ENCODE measurements at regions not wholly inside any gene's neighbourhood (a gene's known extent, or its start where the extent isn't known, plus 50 kb on each side); places are given as distances from the start of the nearest gene placed in this dataset.
"Not testable (repeated sequence)": the region's sequence is repeated elsewhere in the genome, so short reads cannot be mapped to it uniquely, and the experiment has no call there.

DNA sequence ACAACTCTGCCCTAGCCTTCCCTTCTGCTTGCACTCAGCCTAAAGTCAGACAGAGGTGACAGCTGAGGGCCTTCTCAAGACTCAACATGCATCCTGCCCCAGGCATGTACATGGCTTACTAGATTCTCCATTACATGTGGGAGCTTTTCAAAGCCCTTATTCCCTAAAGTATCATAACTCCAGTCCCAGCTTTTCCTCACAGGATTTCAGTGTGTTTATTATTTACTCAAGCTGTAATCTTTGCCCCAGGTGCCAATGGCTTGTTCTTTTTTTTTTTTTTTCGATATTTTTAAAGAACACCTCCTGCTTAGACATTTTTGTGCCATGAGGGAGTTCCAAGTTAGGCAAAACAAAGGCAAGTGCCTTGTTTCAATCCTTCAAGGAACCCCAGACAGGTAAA lies 154.0 kb upstream of the RADX start:
- no peak overlapping the region for H3K4me3 ChIP-seq (replicated peaks; ENCODE audit: low read depth, low read length)
- TF ChIP-seq, protein P1, sequence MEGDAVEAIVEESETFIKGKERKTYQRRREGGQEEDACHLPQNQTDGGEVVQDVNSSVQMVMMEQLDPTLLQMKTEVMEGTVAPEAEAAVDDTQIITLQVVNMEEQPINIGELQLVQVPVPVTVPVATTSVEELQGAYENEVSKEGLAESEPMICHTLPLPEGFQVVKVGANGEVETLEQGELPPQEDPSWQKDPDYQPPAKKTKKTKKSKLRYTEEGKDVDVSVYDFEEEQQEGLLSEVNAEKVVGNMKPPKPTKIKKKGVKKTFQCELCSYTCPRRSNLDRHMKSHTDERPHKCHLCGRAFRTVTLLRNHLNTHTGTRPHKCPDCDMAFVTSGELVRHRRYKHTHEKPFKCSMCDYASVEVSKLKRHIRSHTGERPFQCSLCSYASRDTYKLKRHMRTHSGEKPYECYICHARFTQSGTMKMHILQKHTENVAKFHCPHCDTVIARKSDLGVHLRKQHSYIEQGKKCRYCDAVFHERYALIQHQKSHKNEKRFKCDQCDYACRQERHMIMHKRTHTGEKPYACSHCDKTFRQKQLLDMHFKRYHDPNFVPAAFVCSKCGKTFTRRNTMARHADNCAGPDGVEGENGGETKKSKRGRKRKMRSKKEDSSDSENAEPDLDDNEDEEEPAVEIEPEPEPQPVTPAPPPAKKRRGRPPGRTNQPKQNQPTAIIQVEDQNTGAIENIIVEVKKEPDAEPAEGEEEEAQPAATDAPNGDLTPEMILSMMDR (IDR thresholded peaks at IDR 0.05; ENCODE audit: low read length, missing control alignments) = no peak
- DNase-seq (ENCODE audit: low read depth) = no peak

DNA sequence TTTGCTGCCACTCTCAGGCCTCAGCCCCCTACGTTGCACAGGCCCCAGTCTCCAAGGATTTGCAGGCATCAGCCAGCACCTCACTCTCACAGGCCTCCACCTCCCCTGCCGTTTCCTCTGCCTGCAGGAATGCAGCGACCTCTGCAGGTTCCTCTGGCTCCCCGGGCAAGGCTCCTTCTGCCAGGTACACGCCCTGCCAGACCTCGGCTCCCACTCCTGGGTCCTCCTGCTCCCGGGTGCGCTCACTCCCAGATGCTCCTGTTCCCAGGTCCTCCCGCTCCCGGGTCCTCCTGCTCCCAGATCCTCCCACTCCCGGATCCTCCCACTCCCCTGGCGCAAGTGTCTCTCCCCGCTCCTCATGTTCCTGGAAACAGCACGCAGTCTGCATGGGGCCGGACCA lies 144.4 kb upstream of the RADX start:
- TF ChIP-seq, protein P1 (IDR thresholded peaks at IDR 0.05; ENCODE audit: low read length, missing control alignments) = no peak
- no peak overlapping the region for H3K4me3 ChIP-seq (replicated peaks; ENCODE audit: low read depth, low read length)
- no peak for DNase-seq (ENCODE audit: low read depth)

DNA sequence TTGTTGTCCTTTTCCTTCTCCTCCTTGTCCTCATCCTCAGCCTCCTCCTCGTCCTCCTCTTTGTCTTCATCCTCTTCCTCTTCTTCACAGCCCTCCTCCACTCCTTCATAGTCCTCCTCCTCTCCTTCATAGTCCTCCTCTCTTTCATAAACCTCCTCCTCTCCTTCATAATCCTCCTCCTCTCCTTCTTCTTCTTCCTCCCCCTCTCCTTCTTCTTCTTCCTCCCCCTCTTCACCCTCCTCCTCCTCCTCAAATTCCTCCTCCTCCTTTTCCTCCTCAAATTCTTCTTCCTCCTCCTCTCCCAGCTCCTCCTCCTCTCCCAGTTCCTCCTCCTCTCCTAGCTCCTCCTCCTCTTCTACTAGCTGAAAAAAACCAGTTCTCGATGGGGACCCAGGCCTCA lies 143.8 kb upstream of the RADX start:
- TF ChIP-seq, protein P1 (IDR thresholded peaks at IDR 0.05; ENCODE audit: low read length, missing control alignments) = no peak
- no peak for DNase-seq (ENCODE audit: low read depth)
- no peak overlapping the region for H3K4me3 ChIP-seq (replicated peaks; ENCODE audit: low read depth, low read length)

DNA sequence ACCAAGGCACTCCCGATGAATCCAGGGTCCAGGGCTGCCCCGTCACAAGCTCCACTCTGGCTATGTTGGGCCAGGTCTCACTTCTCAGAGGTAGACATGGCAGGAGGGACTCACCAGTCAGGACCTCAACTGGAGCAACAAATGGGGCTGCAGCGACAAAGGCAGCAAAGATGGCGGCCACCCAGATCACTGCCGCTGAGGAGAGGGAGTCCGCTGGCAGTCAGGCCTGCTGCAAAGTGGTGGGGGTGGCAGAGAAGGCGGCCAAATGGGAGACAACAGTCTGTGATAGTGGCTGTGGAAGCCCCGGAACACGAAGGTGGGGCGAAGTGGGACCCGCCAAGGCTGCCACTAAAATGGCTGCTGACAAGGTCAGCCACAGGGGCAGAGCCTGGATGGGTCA lies 143.3 kb upstream of the RADX start:
- no peak for DNase-seq (ENCODE audit: low read depth)
- TF ChIP-seq, protein P1 (IDR thresholded peaks at IDR 0.05; ENCODE audit: low read length, missing control alignments) = no peak
- H3K4me3 ChIP-seq (replicated peaks; ENCODE audit: low read depth, low read length) = no peak overlapping the region

DNA sequence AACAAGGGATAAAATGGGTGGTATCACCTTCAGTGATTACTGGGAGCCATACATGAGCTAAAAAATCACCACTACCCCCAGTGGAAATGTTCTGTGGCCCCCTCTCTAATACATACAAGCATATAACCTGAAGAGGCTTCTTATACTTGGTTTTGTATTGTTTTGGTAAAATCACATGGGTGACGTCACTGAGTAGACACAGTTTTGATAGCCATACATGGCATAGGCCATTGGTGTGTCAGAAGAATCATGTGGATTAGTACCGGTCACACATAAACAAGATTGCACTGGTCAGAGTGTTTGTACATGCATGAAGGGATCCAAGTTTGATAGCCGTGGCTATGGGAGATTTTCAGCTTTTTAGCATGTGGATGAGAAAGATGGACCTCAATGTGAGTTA lies 131.9 kb upstream of the RADX start:
- DNase-seq (ENCODE audit: low read depth) = no peak
- H3K4me3 ChIP-seq (replicated peaks; ENCODE audit: low read depth, low read length) = no peak overlapping the region
- TF ChIP-seq, protein P1 (IDR thresholded peaks at IDR 0.05; ENCODE audit: low read length, missing control alignments) = no peak

DNA sequence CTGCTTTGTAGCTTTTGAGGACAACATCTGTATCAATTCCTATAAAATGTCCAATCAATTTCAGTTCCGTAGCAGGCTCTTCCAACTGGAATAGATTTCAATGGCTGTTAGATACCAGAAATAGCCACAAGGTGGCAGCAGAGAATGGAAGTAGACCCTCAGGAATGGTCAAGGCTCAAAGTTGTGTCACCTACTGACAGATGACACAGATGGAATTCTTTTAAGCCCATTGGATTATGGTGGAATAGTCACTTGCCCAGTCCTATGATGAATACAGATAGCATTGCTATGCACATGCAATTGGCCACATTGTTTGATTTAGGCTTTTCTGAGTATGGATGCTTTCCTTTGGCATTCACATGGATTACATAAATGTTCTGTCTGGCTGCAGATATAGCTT lies 130.4 kb upstream of the RADX start:
- no peak overlapping the region for H3K4me3 ChIP-seq (replicated peaks; ENCODE audit: low read depth, low read length)
- TF ChIP-seq, protein P1 (IDR thresholded peaks at IDR 0.05; ENCODE audit: low read length, missing control alignments) = peak; percentile 61
- DNase-seq (ENCODE audit: low read depth) = peak; percentile 61

DNA sequence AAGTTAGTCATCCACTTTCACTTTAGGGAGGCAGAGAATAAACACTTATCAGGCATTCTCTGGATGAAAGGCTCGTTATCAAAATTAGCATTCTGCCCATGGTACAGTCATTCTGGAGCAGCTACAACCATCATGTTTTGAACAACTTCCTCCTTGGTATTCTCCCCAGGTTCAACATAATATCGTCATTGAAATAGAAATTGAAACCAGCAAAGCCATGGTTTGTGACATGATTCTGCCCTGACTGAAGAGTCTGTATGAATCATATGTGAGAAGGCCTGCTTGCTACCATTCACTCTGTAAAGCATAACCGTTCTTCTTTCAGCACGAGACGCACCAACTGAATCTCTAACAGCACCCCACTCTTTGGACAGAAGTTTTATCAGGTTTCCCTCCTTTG lies 127.5 kb upstream of the RADX start:
- TF ChIP-seq, protein P1 (IDR thresholded peaks at IDR 0.05; ENCODE audit: low read length, missing control alignments) = no peak
- H3K4me3 ChIP-seq (replicated peaks; ENCODE audit: low read depth, low read length) = no peak overlapping the region
- no peak for DNase-seq (ENCODE audit: low read depth)

DNA sequence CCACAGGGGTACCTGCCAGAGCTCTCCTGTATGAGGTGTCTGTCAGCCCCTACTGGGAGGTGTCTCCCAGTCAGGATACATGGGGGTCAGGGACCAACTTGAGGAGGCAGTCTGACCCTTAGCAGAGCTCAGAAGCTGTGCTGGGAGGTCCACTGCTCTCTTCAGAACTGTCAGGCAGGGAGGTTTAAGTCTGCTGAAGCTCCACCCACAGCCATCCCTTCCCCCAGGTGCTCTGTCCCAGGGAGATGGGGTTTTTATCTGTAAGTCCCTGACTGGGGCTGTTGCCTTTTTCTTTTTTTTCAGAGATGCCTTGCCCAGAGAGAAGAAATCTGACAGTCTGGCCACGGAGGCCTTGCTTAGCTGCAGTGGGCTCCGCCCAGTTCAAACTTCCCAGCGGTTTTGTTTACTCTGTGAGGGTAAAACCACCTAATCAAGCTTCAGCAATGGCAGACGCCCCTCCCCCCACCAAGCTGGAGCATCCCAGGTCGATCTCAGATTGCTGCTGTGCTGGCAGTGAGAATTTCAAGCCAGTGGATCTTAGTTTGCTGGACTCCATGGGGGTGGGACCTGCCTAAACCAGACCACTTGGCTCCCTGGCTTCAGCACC lies 118.5 kb upstream of the RADX start:
- not testable (repeated sequence) for DNase-seq (ENCODE audit: low read depth)

More for the DNA sequence above, 118.5 kb upstream of the RADX start:
- H3K4me3 ChIP-seq (replicated peaks; ENCODE audit: low read depth, low read length) = not testable (repeated sequence)

All from fibroblast of pulmonary artery (primary cell).